ENCODE measurements at regions not wholly inside any gene's neighbourhood (a gene's known extent, or its start where the extent isn't known, plus 50 kb on each side); places are given as distances from the start of the nearest gene placed in this dataset.

DNA sequence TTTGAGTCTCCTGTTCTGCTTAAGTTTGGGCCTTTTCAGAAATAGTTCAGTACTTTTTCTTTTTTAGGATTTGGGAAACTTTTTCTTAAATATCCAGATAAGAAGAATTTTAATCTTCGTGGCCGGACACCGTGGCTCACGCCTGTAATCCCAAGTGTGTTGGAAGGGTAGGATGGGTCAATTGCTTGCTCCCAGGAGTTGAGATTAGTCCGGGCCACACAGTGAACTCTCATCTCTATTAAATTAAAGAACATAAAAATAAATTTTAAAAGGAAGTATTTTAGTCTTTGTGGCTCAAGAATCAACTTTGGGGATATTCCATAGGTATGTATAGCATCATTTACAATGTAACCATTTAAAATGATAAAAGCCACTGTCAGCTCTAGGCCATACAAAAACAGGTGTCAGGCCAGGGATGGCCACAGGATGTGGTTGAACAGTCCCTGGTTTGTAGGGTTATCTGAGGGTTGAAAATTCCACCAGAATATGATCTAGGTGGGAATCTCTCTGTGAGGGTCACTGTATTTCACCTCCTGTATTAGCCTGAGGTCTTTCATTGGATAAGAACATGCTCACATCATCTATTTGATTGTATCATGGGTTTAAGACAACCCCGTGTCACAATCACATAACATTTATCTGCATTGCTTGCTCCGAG, 115.6 kb downstream of the GGTLC2 start:
- TF ChIP-seq POLR2A (IDR thresholded peaks at IDR 0.05) (no peak), EP300 (IDR thresholded peaks at IDR 0.05) (no peak)
- TF ChIP-seq, protein P1, sequence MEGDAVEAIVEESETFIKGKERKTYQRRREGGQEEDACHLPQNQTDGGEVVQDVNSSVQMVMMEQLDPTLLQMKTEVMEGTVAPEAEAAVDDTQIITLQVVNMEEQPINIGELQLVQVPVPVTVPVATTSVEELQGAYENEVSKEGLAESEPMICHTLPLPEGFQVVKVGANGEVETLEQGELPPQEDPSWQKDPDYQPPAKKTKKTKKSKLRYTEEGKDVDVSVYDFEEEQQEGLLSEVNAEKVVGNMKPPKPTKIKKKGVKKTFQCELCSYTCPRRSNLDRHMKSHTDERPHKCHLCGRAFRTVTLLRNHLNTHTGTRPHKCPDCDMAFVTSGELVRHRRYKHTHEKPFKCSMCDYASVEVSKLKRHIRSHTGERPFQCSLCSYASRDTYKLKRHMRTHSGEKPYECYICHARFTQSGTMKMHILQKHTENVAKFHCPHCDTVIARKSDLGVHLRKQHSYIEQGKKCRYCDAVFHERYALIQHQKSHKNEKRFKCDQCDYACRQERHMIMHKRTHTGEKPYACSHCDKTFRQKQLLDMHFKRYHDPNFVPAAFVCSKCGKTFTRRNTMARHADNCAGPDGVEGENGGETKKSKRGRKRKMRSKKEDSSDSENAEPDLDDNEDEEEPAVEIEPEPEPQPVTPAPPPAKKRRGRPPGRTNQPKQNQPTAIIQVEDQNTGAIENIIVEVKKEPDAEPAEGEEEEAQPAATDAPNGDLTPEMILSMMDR (IDR thresholded peaks at IDR 0.05): no peak
